ENCODE measurements at regions not wholly inside any gene's neighbourhood (a gene's known extent, or its start where the extent isn't known, plus 50 kb on each side); places are given as distances from the start of the nearest gene placed in this dataset.
"Not testable (repeated sequence)": the region's sequence is repeated elsewhere in the genome, so short reads cannot be mapped to it uniquely, and the experiment has no call there.

- no peaks in the 10 kb centered on the region for H3K9me3 Mint-ChIP-seq
- ATAC-seq, result no peak
- DNase-seq (ENCODE audit: low spot score), result no peak
- H3K27me3 Mint-ChIP-seq, result peaks cover 4 to 19% of the 10 kb centered on the region in 2 donors
- no peak overlapping the region for H3K4me3 Mint-ChIP-seq
- no peak overlapping the region for H3K27ac Mint-ChIP-seq
- no peaks in the 10 kb centered on the region for H3K4me1 Mint-ChIP-seq (ENCODE audit: low read depth in 2 of 2)
- H3K36me3 Mint-ChIP-seq, result peaks cover 8% of the 10 kb centered on the region
These were observed 91.2 kb downstream of the RCHY1 start for GRCh38 chr4:75422998-75423397.

- ATAC-seq, result no peak
- H3K27ac Mint-ChIP-seq, result no peak overlapping the region
- H3K4me1 Mint-ChIP-seq (ENCODE audit: low read depth in 2 of 2), result no peaks in the 10 kb centered on the region
- peaks cover 0 to 2% of the 10 kb centered on the region in 2 donors for H3K27me3 Mint-ChIP-seq
- H3K36me3 Mint-ChIP-seq, result no peaks in the 10 kb centered on the region
- DNase-seq (ENCODE audit: low spot score), result no peak
- H3K9me3 Mint-ChIP-seq, result peaks cover 6% of the 10 kb centered on the region
- no peak overlapping the region for H3K4me3 Mint-ChIP-seq
These were observed 101.5 kb downstream of the RCHY1 start for GRCh38 chr4:75412746-75413145.

GRCh38 chr4:75398501-75398900 lies 115.7 kb downstream of the RCHY1 start:
- no peaks in the 10 kb centered on the region for H3K4me1 Mint-ChIP-seq (ENCODE audit: low read depth in 2 of 2)
- H3K27me3 Mint-ChIP-seq, result peaks cover 3 to 24% of the 10 kb centered on the region in 2 donors
- H3K27ac Mint-ChIP-seq, result no peak overlapping the region
- ATAC-seq (no peak), DNase-seq (ENCODE audit: low spot score) (no peak)
- H3K4me3 Mint-ChIP-seq, result no peak overlapping the region
- peaks cover 12% of the 10 kb centered on the region for H3K9me3 Mint-ChIP-seq
- no peaks in the 10 kb centered on the region for H3K36me3 Mint-ChIP-seq

GRCh38 chr4:75391489-75392166 lies 122.6 kb downstream of the RCHY1 start:
- Mint-ChIP-seq H3K27ac (no peak overlapping the region), H3K36me3 (no peaks in the 10 kb centered on the region), H3K27me3 (peaks cover 3 to 36% of the 10 kb centered on the region in 2 donors), H3K9me3 (peaks cover 2% of the 10 kb centered on the region), H3K4me3 (no peak overlapping the region), H3K4me1 (ENCODE audit: low read depth in 2 of 2) (no peaks in the 10 kb centered on the region)
- ATAC-seq (no peak), DNase-seq (ENCODE audit: low spot score) (no peak)

GRCh38 chr4:75386426-75386825 lies 127.8 kb downstream of the RCHY1 start:
- not testable (repeated sequence) for H3K4me3 Mint-ChIP-seq; H3K9me3 Mint-ChIP-seq; H3K27ac Mint-ChIP-seq; ATAC-seq; H3K4me1 Mint-ChIP-seq (ENCODE audit: low read depth in 2 of 2); DNase-seq (ENCODE audit: low spot score); H3K36me3 Mint-ChIP-seq; H3K27me3 Mint-ChIP-seq

- DNase-seq (ENCODE audit: low spot score), result no peak
- no peaks in the 10 kb centered on the region for H3K4me1 Mint-ChIP-seq (ENCODE audit: low read depth in 2 of 2)
These were observed 129.1 kb downstream of the RCHY1 start for GRCh38 chr4:75385106-75385505.

GRCh38 chr4:75376543-75376942 lies 137.7 kb downstream of the RCHY1 start:
- Mint-ChIP-seq H3K27me3 (peaks cover 2 to 9% of the 10 kb centered on the region in 2 donors), H3K9me3 (peaks cover 11% of the 10 kb centered on the region), H3K27ac (no peak overlapping the region), H3K4me1 (ENCODE audit: low read depth in 2 of 2) (no peaks in the 10 kb centered on the region), H3K4me3 (no peak overlapping the region), H3K36me3 (no peaks in the 10 kb centered on the region)
- DNase-seq (ENCODE audit: low spot score) (no peak), ATAC-seq (no peak)

More at GRCh38 chr4:75385106-75385505, 129.1 kb downstream of the RCHY1 start:
- Mint-ChIP-seq H3K4me3 (no peak overlapping the region), H3K27ac (no peak overlapping the region), H3K9me3 (peaks cover 2% of the 10 kb centered on the region), H3K36me3 (no peaks in the 10 kb centered on the region), H3K27me3 (no peaks in the 10 kb centered on the region)
- ATAC-seq, result no peak

GRCh38 chr4:75371915-75372314 lies 142.3 kb downstream of the RCHY1 start:
- no peaks in the 10 kb centered on the region for H3K36me3 Mint-ChIP-seq
- H3K4me3 Mint-ChIP-seq, result no peak overlapping the region

GRCh38 chr4:75370576-75370975 lies 143.6 kb downstream of the RCHY1 start:
- ATAC-seq, result no peak
- Mint-ChIP-seq H3K36me3 (no peaks in the 10 kb centered on the region), H3K27ac (no peak overlapping the region), H3K4me3 (no peak overlapping the region), H3K4me1 (ENCODE audit: low read depth in 2 of 2) (no peaks in the 10 kb centered on the region), H3K9me3 (peaks cover 5% of the 10 kb centered on the region), H3K27me3 (peaks cover 0 to 14% of the 10 kb centered on the region in 2 donors)
- DNase-seq (ENCODE audit: low spot score), result no peak

More at GRCh38 chr4:75371915-75372314, 142.3 kb downstream of the RCHY1 start:
- ATAC-seq (no peak), DNase-seq (ENCODE audit: low spot score) (no peak)
- Mint-ChIP-seq H3K27ac (no peak overlapping the region), H3K4me1 (ENCODE audit: low read depth in 2 of 2) (no peaks in the 10 kb centered on the region), H3K27me3 (peaks cover 2 to 23% of the 10 kb centered on the region in 2 donors), H3K9me3 (peaks cover 7% of the 10 kb centered on the region)

GRCh38 chr4:75345423-75345822 lies 168.8 kb downstream of the RCHY1 start:
- H3K27ac Mint-ChIP-seq, result no peak overlapping the region
- ATAC-seq (no peak), DNase-seq (ENCODE audit: low spot score) (no peak)
- H3K4me1 Mint-ChIP-seq (ENCODE audit: low read depth in 2 of 2), result no peaks in the 10 kb centered on the region
- no peaks in the 10 kb centered on the region for H3K9me3 Mint-ChIP-seq
- no peaks in the 10 kb centered on the region for H3K27me3 Mint-ChIP-seq
- H3K4me3 Mint-ChIP-seq, result no peak overlapping the region
- H3K36me3 Mint-ChIP-seq, result no peaks in the 10 kb centered on the region

GRCh38 chr4:75344915-75345314 lies 169.3 kb downstream of the RCHY1 start:
- no peaks in the 10 kb centered on the region for H3K4me1 Mint-ChIP-seq (ENCODE audit: low read depth in 2 of 2)
- no peak overlapping the region for H3K4me3 Mint-ChIP-seq
- no peak overlapping the region for H3K27ac Mint-ChIP-seq
- no peaks in the 10 kb centered on the region for H3K27me3 Mint-ChIP-seq
- no peak for ATAC-seq
- no peak for DNase-seq (ENCODE audit: low spot score)
- H3K9me3 Mint-ChIP-seq, result no peaks in the 10 kb centered on the region
- no peaks in the 10 kb centered on the region for H3K36me3 Mint-ChIP-seq

GRCh38 chr4:75343333-75343732 lies 170.9 kb downstream of the RCHY1 start:
- no peak for DNase-seq (ENCODE audit: low spot score)
- no peaks in the 10 kb centered on the region for H3K27me3 Mint-ChIP-seq
- no peaks in the 10 kb centered on the region for H3K9me3 Mint-ChIP-seq
- ATAC-seq, result no peak
- no peak overlapping the region for H3K27ac Mint-ChIP-seq
- no peak overlapping the region for H3K4me3 Mint-ChIP-seq
- no peaks in the 10 kb centered on the region for H3K4me1 Mint-ChIP-seq (ENCODE audit: low read depth in 2 of 2)
- no peaks in the 10 kb centered on the region for H3K36me3 Mint-ChIP-seq

GRCh38 chr4:75340561-75340960 lies 173.6 kb downstream of the RCHY1 start:
- Mint-ChIP-seq H3K36me3 (no peaks in the 10 kb centered on the region), H3K27ac (no peak overlapping the region)

GRCh38 chr4:75338352-75338880 lies 175.8 kb downstream of the RCHY1 start:
- Mint-ChIP-seq H3K4me3 (no peak overlapping the region), H3K27ac (no peak overlapping the region), H3K27me3 (no peaks in the 10 kb centered on the region), H3K4me1 (ENCODE audit: low read depth in 2 of 2) (no peaks in the 10 kb centered on the region), H3K9me3 (peaks cover 10% of the 10 kb centered on the region), H3K36me3 (no peaks in the 10 kb centered on the region)
- ATAC-seq, result no peak
- DNase-seq (ENCODE audit: low spot score), result no peak

More at GRCh38 chr4:75340561-75340960, 173.6 kb downstream of the RCHY1 start:
- H3K4me3 Mint-ChIP-seq, result no peak overlapping the region
- peaks cover 4% of the 10 kb centered on the region for H3K9me3 Mint-ChIP-seq
- ATAC-seq (no peak), DNase-seq (ENCODE audit: low spot score) (no peak)
- no peaks in the 10 kb centered on the region for H3K27me3 Mint-ChIP-seq
- H3K4me1 Mint-ChIP-seq (ENCODE audit: low read depth in 2 of 2), result no peaks in the 10 kb centered on the region

Data from natural killer cell treated with Interleukin-12 subunit alpha and Interleukin-12 subunit beta and Interleukin-15 and Interleukin-18, amount 100 ng/mL, for 72 hours (primary cell).